Gastroesophageal sphincter (tissue), 4 donors: ENCODE measurements at regions not wholly inside any gene's neighbourhood (a gene's known extent, or its start where the extent isn't known, plus 50 kb on each side); places are given as distances from the start of the nearest gene placed in this dataset.

Experiments used
- ATAC-seq: fragments of 150-250 bp; one replicate; pipeline ENCODE4 v1.9.1; 2016; ENCODE audit warnings: mild to moderate bottlenecking, moderate library complexity
- H3K27ac ChIP-seq, 4 donors: fragments of 200-600 bp; sonication (generic) in 3 of 4; 1 replicate in 3 of 4; 2 replicates in 1 of 4; pipeline ENCODE4 v1.5.1; 2016 to 2019
- H3K27me3 ChIP-seq: fragments of 200-600 bp; sonication (generic); one replicate; pipeline ENCODE4 v1.5.1; 2019
- H3K36me3 ChIP-seq, 2 donors: fragments of 200-600 bp; sonication (generic); one replicate each; pipeline ENCODE4 v1.5.1; 2019; ENCODE audit warnings: control low read depth in 1 of 2
- H3K4me1 ChIP-seq, 3 donors: fragments of 200-600 bp; sonication (generic); 1 replicate in 2 of 3; 2 replicates in 1 of 3; pipeline ENCODE4 v1.5.1; 2016 to 2019; ENCODE audit warnings: control low read depth in 2 of 3
- H3K4me3 ChIP-seq, 2 donors: fragments of 200-600 bp; sonication (generic); one replicate each; pipeline ENCODE4 v1.5.1; 2019; ENCODE audit warnings: mild to moderate bottlenecking in 1 of 2, moderate library complexity in 1 of 2
- H3K9me3 ChIP-seq, 3 donors: fragments of 200-600 bp; sonication (generic); one replicate each; pipeline ENCODE4 v1.5.1; 2017 to 2019; ENCODE audit warnings: control low read depth in 2 of 3
- CTCF ChIP-seq, 4 experiments: fragments of 200-600 bp in 2 of 4; fragments of 450-650 bp in 2 of 4; sonication (generic) in 1 of 4; IDR thresholded peaks; one replicate each; pipeline ENCODE4 v1.5.1; 2017 to 2019; ENCODE audit warnings: antibody characterized with exemption in 4 of 4, mild to moderate bottlenecking in 2 of 4, moderate library complexity in 2 of 4
- EP300 ChIP-seq: sonication (generic); formaldehyde crosslinking; IDR thresholded peaks from one replicate; pipeline ENCODE4 v1.6.1; 2017; ENCODE audit warnings: antibody characterized with exemption, mild to moderate bottlenecking
- POLR2A ChIP-seq, 2 donors: fragments of 450-650 bp; IDR thresholded peaks; one replicate each; pipeline ENCODE4 v1.6.1; 2017; ENCODE audit warnings: antibody characterized with exemption in 2 of 2, mild to moderate bottlenecking in 2 of 2, moderate library complexity in 1 of 2
- POLR2AphosphoS5 ChIP-seq: sonication (generic); formaldehyde crosslinking; IDR thresholded peaks from one replicate; pipeline ENCODE4 v1.6.1; 2017; ENCODE audit warnings: antibody characterized with exemption
- WGBS, 2 donors: methylation state at CpG; one replicate each; pipeline ENCODE4 v1.1.5; 2018; ENCODE audit warnings: low coverage in 1 of 2; 5-methylcytosine and 5-hydroxymethylcytosine counted together

GRCh38 chr1:60764489-60764888, 317.9 kb upstream of the NFIA start:
- no peaks in the 10 kb centered on the region for H3K36me3 ChIP-seq
- H3K27ac ChIP-seq = no peak overlapping the region
- no peak overlapping the region for H3K4me3 ChIP-seq
- H3K9me3 ChIP-seq = no peaks in the 10 kb centered on the region
- ATAC-seq = no peak
- WGBS, 2 donors = 66 to 90% methylated on average over 3 of the region's 3 CpGs
- TF ChIP-seq POLR2AphosphoS5 = no peak
- no peak for TF ChIP-seq CTCF (IDR thresholded peaks at IDR 0.05)
- no peak for TF ChIP-seq EP300
- TF ChIP-seq POLR2A (IDR thresholded peaks at IDR 0.05) = no peak
- H3K27me3 ChIP-seq = no peaks in the 10 kb centered on the region
- peaks cover 0 to 24% (median 7%) of the 10 kb centered on the region in 3 donors for H3K4me1 ChIP-seq

GRCh38 chr1:60763741-60764140, 318.6 kb upstream of the NFIA start:
- no peaks in the 10 kb centered on the region for H3K27me3 ChIP-seq
- H3K4me1 ChIP-seq = peaks cover 0 to 24% (median 7%) of the 10 kb centered on the region in 3 donors
- no peaks in the 10 kb centered on the region for H3K36me3 ChIP-seq
- no peak overlapping the region for H3K27ac ChIP-seq
- H3K4me3 ChIP-seq = no peak overlapping the region
- H3K9me3 ChIP-seq = no peaks in the 10 kb centered on the region
- no peak for ATAC-seq
- TF ChIP-seq CTCF (IDR thresholded peaks at IDR 0.05) (no peak), EP300 (no peak), POLR2A (IDR thresholded peaks at IDR 0.05) (no peak), POLR2AphosphoS5 (no peak)

GRCh38 chr1:60762911-60763310, 319.4 kb upstream of the NFIA start:
- Histone ChIP-seq H3K36me3 (no peaks in the 10 kb centered on the region), H3K4me1 (peaks cover 0 to 24% (median 7%) of the 10 kb centered on the region in 3 donors), H3K27ac (no peak overlapping the region), H3K9me3 (no peaks in the 10 kb centered on the region), H3K4me3 (no peak overlapping the region), H3K27me3 (no peaks in the 10 kb centered on the region)
- 100% methylated on average over 1 of the region's 1 CpG; no CpG with 5 or more reads in 1 of the 2 donors for WGBS, 2 donors
- TF ChIP-seq POLR2A (IDR thresholded peaks at IDR 0.05) = no peak
- no peak for TF ChIP-seq CTCF (IDR thresholded peaks at IDR 0.05)
- TF ChIP-seq POLR2AphosphoS5 = no peak
- no peak for TF ChIP-seq EP300
- ATAC-seq = no peak

GRCh38 chr1:60762176-60762575, 320.2 kb upstream of the NFIA start:
- no peak overlapping the region for H3K4me3 ChIP-seq
- WGBS, 2 donors = 80 to 93% methylated on average over 1 of the region's 1 CpG
- H3K36me3 ChIP-seq = no peaks in the 10 kb centered on the region
- H3K4me1 ChIP-seq = peaks cover 0 to 24% (median 7%) of the 10 kb centered on the region in 3 donors
- no peak for ATAC-seq
- no peak for TF ChIP-seq POLR2AphosphoS5
- no peak for TF ChIP-seq EP300
- TF ChIP-seq POLR2A (IDR thresholded peaks at IDR 0.05) = no peak
- TF ChIP-seq CTCF (IDR thresholded peaks at IDR 0.05) = no peak
- H3K9me3 ChIP-seq = no peaks in the 10 kb centered on the region
- no peaks in the 10 kb centered on the region for H3K27me3 ChIP-seq
- no peak overlapping the region for H3K27ac ChIP-seq

GRCh38 chr1:60759291-60759690, 323.1 kb upstream of the NFIA start:
- Histone ChIP-seq H3K36me3 (no peaks in the 10 kb centered on the region), H3K27me3 (no peaks in the 10 kb centered on the region), H3K9me3 (no peaks in the 10 kb centered on the region), H3K4me1 (peaks cover 0 to 24% (median 7%) of the 10 kb centered on the region in 3 donors), H3K27ac (no peak overlapping the region), H3K4me3 (no peak overlapping the region)
- 87% methylated on average over 3 of the region's 3 CpGs; no CpG with 5 or more reads in 1 of the 2 donors for WGBS, 2 donors
- no peak for ATAC-seq
- TF ChIP-seq EP300 = no peak
